Activated CD8-positive, alpha-beta T cell treated with anti-CD3 and anti-CD28 coated beads for 36 hours (primary cell): ENCODE measurements at regions not wholly inside any gene's neighbourhood (a gene's known extent, or its start where the extent isn't known, plus 50 kb on each side); places are given as distances from the start of the nearest gene placed in this dataset.

Experiments used
- ATAC-seq: fragments of 200-7000 bp; cut with Tn5 transposase; one replicate; pipeline ENCODE4 v1.10.0; 2021; ENCODE audit warnings: mild to moderate bottlenecking, moderate library complexity
- CTCF ChIA-PET: fragments of 350-600 bp; sonication (Branson Sonifier 250); formaldehyde crosslinking; loops from one replicate; lab custom pipeline; 2021; ENCODE audit warnings: antibody characterized with exemption; lab: Charles Lee
- POLR2A ChIA-PET: fragments of 350-600 bp; sonication (Branson Sonifier 250); formaldehyde crosslinking; loops from one replicate; lab custom pipeline; 2021; ENCODE audit warnings: antibody characterized with exemption; lab: Charles Lee
- DNase-seq: peaks from one replicate; pipeline ENCODE4 v3.0.0-alpha.2; 2020
- H3K27ac Mint-ChIP-seq: one replicate; pipeline ENCODE4 v1.8.0; 2021; ENCODE audit warnings: mild to moderate bottlenecking, mixed read lengths
- H3K27me3 Mint-ChIP-seq: one replicate; pipeline ENCODE4 v1.8.0; 2021; ENCODE audit warnings: mixed read lengths
- H3K36me3 Mint-ChIP-seq: one replicate; pipeline ENCODE4 v1.8.0; 2021; ENCODE audit warnings: low read depth, mixed read lengths
- H3K4me1 Mint-ChIP-seq: one replicate; pipeline ENCODE4 v1.8.0; 2021; ENCODE audit warnings: low read depth, mixed read lengths
- H3K4me3 Mint-ChIP-seq: one replicate; pipeline ENCODE4 v1.8.0; 2021; ENCODE audit warnings: mild to moderate bottlenecking, moderate library complexity, mixed read lengths
- H3K9me3 Mint-ChIP-seq: one replicate; pipeline ENCODE4 v1.8.0; 2021; ENCODE audit warnings: mixed read lengths
- CTCF ChIP-seq: fragments of 200-600 bp; IDR thresholded peaks from one replicate; pipeline ENCODE4 v1.8.0; 2022; ENCODE audit warnings: antibody characterized with exemption, mild to moderate bottlenecking
- intact Hi-C: fragments of 100-400 bp; cut with micrococcal nuclease; formaldehyde crosslinking; loops from one replicate; pipeline ENCODE4 v1.10.0; 2022

DNA sequence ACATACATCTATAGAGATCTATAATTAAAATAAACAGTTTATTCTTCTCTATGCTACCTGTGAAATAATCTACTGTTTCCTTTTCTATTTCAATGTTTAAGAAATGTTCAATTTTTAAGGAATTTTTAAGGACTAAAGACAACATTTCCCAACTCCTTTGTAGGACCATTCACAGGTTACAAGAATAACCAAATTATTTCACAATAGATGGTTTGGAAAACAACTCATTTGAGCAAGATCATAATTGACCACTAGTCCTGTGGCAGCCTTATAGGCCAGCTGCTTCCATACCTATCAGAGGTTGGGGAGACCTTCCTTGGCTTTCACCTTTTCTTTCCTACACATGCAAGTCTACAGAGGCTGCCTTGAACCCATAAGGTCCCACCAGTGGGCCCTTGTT is 193.7 kb downstream of the TTC39B start:
- CTCF ChIA-PET, result interaction anchor here (0.9 to 2.3 kb wide), 2 partner anchors 9 to 32 kb away, joined by 3 to 8 read pairs; no protein-coding TSS in a partner anchor
- POLR2A ChIA-PET, result no interaction called here
- no peak for TF ChIP-seq CTCF
- Mint-ChIP-seq H3K27me3 (no peaks in the 10 kb centered on the region), H3K4me3 (no peak overlapping the region), H3K4me1 (no peaks in the 10 kb centered on the region), H3K27ac (no peak overlapping the region), H3K36me3 (no peaks in the 10 kb centered on the region), H3K9me3 (no peaks in the 10 kb centered on the region)
- DNase-seq (no peak), ATAC-seq (no peak)
- intact Hi-C loops, result no loop called here

- CTCF ChIA-PET, result interaction anchor here (1.0 kb wide), 1 partner anchor 24 kb away, joined by 4 read pairs; no protein-coding TSS in a partner anchor
- intact Hi-C loops, result no loop called here
- Mint-ChIP-seq H3K9me3 (no peaks in the 10 kb centered on the region), H3K27ac (no peak overlapping the region), H3K4me1 (no peaks in the 10 kb centered on the region), H3K36me3 (no peaks in the 10 kb centered on the region), H3K4me3 (no peak overlapping the region), H3K27me3 (no peaks in the 10 kb centered on the region)
- POLR2A ChIA-PET, result no interaction called here
- DNase-seq, result no peak
- ATAC-seq, result no peak
- TF ChIP-seq CTCF, result no peak
Measured at GRCh38 chr9:15111071-15111470, 195.9 kb downstream of the TTC39B start.

GRCh38 chr9:15104826-15105420 is 194.7 kb upstream of the FREM1 start:
- no peaks in the 10 kb centered on the region for H3K36me3 Mint-ChIP-seq
- intact Hi-C loops, result loop anchor here (2.0 kb wide), 1 partner anchor 30 kb away; no protein-coding TSS in a partner anchor
- TF ChIP-seq CTCF, result peak; percentile 76
- peak; percentile 13 for DNase-seq
- H3K9me3 Mint-ChIP-seq, result no peaks in the 10 kb centered on the region
- H3K4me3 Mint-ChIP-seq, result no peak overlapping the region
- no peak overlapping the region for H3K27ac Mint-ChIP-seq
- no peaks in the 10 kb centered on the region for H3K27me3 Mint-ChIP-seq
- no peaks in the 10 kb centered on the region for H3K4me1 Mint-ChIP-seq
- ATAC-seq, result peak; percentile 84
- POLR2A ChIA-PET, result interaction anchor here (0.6 kb wide), 2 partner anchors 11 to 39 kb away, joined by 3 read pairs; no protein-coding TSS in a partner anchor
- CTCF ChIA-PET, result interaction anchor here (0.7 to 5.0 kb wide), 8 partner anchors 10 to 35 kb away, joined by 3 to 70 read pairs (median 4); no protein-coding TSS in a partner anchor

GRCh38 chr9:15103290-15103689 is 193.1 kb upstream of the FREM1 start:
- no peaks in the 10 kb centered on the region for H3K27me3 Mint-ChIP-seq
- H3K4me3 Mint-ChIP-seq, result no peak overlapping the region
- H3K36me3 Mint-ChIP-seq, result no peaks in the 10 kb centered on the region
- TF ChIP-seq CTCF, result no peak
- H3K4me1 Mint-ChIP-seq, result no peaks in the 10 kb centered on the region
- DNase-seq (no peak), ATAC-seq (no peak)
- ChIA-PET POLR2A (no interaction called here), CTCF (interaction anchor here (0.8 to 5.0 kb wide), 6 partner anchors 11 to 503 kb away, joined by 3 to 70 read pairs (median 6); no protein-coding TSS in a partner anchor)
- H3K9me3 Mint-ChIP-seq, result no peaks in the 10 kb centered on the region
- intact Hi-C loops, result no loop called here
- no peak overlapping the region for H3K27ac Mint-ChIP-seq

GRCh38 chr9:15101095-15101494 is 190.9 kb upstream of the FREM1 start:
- ATAC-seq, result no peak

More at GRCh38 chr9:15101095-15101494, 190.9 kb upstream of the FREM1 start:
- intact Hi-C loops, result no loop called here
- Mint-ChIP-seq H3K9me3 (no peaks in the 10 kb centered on the region), H3K36me3 (no peaks in the 10 kb centered on the region), H3K27ac (no peak overlapping the region), H3K4me3 (no peak overlapping the region), H3K4me1 (no peaks in the 10 kb centered on the region), H3K27me3 (no peaks in the 10 kb centered on the region)
- TF ChIP-seq CTCF, result no peak
- ChIA-PET CTCF (interaction anchor here (1.4 to 3.3 kb wide), 3 partner anchors 34 to 131 kb away, joined by 4 to 17 read pairs (median 6); no protein-coding TSS in a partner anchor), POLR2A (no interaction called here)
- DNase-seq, result no peak
